NCI-H2227 (cell line): ENCODE measurements at regions not wholly inside any gene's neighbourhood (a gene's known extent, or its start where the extent isn't known, plus 50 kb on each side); places are given as distances from the start of the nearest gene placed in this dataset.

Experiments
- DNase-seq: peaks from one replicate; lab custom pipeline; 2025; ENCODE audit not compliant: unreplicated experiment; lab: John Stamatoyannopoulos, UW

- DNase-seq: no peak
These were observed 61.6 kb downstream of the CCR1 start for GRCh38 chr3:46146548-46146947.

- DNase-seq: no peak
These were observed 62.1 kb downstream of the CCR1 start for GRCh38 chr3:46146021-46146420.

GRCh38 chr3:46145147-46145546 lies 63.0 kb downstream of the CCR1 start:
- DNase-seq: no peak

- no peak for DNase-seq
These were observed 64.1 kb downstream of the CCR1 start for GRCh38 chr3:46143951-46144473.

GRCh38 chr3:46141813-46142212 lies 66.3 kb downstream of the CCR1 start:
- no peak for DNase-seq

- no peak for DNase-seq
These were observed 69.5 kb downstream of the CCR1 start for GRCh38 chr3:46138581-46138980.

- DNase-seq: no peak
These were observed 72.6 kb downstream of the CCR1 start for GRCh38 chr3:46135475-46135874.

- no peak for DNase-seq
These were observed 74.8 kb downstream of the CCR1 start for GRCh38 chr3:46133285-46133684.

GRCh38 chr3:46132565-46132964 lies 75.5 kb downstream of the CCR1 start:
- DNase-seq: no peak

- no peak for DNase-seq
These were observed 76.1 kb downstream of the CCR1 start for GRCh38 chr3:46131884-46132450.

- DNase-seq: no peak
These were observed 77.3 kb downstream of the CCR1 start for GRCh38 chr3:46130631-46131310.

- no peak for DNase-seq
These were observed 78.4 kb downstream of the CCR1 start for GRCh38 chr3:46129588-46130272.

GRCh38 chr3:46127503-46127902 lies 80.6 kb downstream of the CCR1 start:
- no peak for DNase-seq

- no peak for DNase-seq
These were observed 83.6 kb downstream of the CCR1 start for GRCh38 chr3:46124216-46125177.

- DNase-seq: no peak
These were observed 84.5 kb downstream of the CCR1 start for GRCh38 chr3:46123646-46124045.

- DNase-seq: no peak
These were observed 86.0 kb downstream of the CCR1 start for GRCh38 chr3:46122091-46122490.

- no peak for DNase-seq
These were observed 87.1 kb downstream of the CCR1 start for GRCh38 chr3:46120983-46121382.

GRCh38 chr3:46119709-46120498 lies 88.2 kb downstream of the CCR1 start:
- no peak for DNase-seq

- no peak for DNase-seq
These were observed 88.9 kb downstream of the CCR1 start for GRCh38 chr3:46119253-46119652.

- no peak for DNase-seq
These were observed 89.7 kb upstream of the XCR1 start for GRCh38 chr3:46116996-46117395.
